Activated CD4-positive, alpha-beta T cell treated with anti-CD3 and anti-CD28 coated beads for 36 hours (primary cell): ENCODE measurements at regions not wholly inside any gene's neighbourhood (a gene's known extent, or its start where the extent isn't known, plus 50 kb on each side); places are given as distances from the start of the nearest gene placed in this dataset.

Experiments
- ATAC-seq: fragments of 200-7000 bp; cut with Tn5 transposase; one replicate; pipeline ENCODE4 v1.10.0; 2021; ENCODE audit warnings: mild to moderate bottlenecking, moderate library complexity
- CTCF ChIA-PET: fragments of 350-600 bp; sonication (Branson Sonifier 250); formaldehyde crosslinking; loops from one replicate; lab custom pipeline; 2021; ENCODE audit warnings: antibody characterized with exemption; lab: Charles Lee
- POLR2A ChIA-PET: fragments of 350-600 bp; sonication (Branson Sonifier 250); formaldehyde crosslinking; loops from one replicate; lab custom pipeline; 2021; ENCODE audit warnings: antibody characterized with exemption, inconsistent platforms; lab: Charles Lee
- DNase-seq: peaks from one replicate; pipeline ENCODE4 v3.0.0-alpha.2; 2020
- H3K27ac Mint-ChIP-seq: one replicate; pipeline ENCODE4 v1.8.0; 2021; ENCODE audit warnings: mixed read lengths
- H3K27me3 Mint-ChIP-seq: one replicate; pipeline ENCODE4 v1.8.0; 2021; ENCODE audit warnings: mixed read lengths
- H3K36me3 Mint-ChIP-seq: one replicate; pipeline ENCODE4 v1.8.0; 2021; ENCODE audit warnings: low read depth, mixed read lengths
- H3K4me1 Mint-ChIP-seq: one replicate; pipeline ENCODE4 v1.8.0; 2021; ENCODE audit warnings: mixed read lengths
- H3K4me3 Mint-ChIP-seq: one replicate; pipeline ENCODE4 v1.8.0; 2021; ENCODE audit warnings: mild to moderate bottlenecking, moderate library complexity, mixed read lengths
- H3K9me3 Mint-ChIP-seq: one replicate; pipeline ENCODE4 v1.8.0; 2021; ENCODE audit warnings: low read depth, mixed read lengths
- intact Hi-C, 2 experiments: fragments of 100-400 bp; cut with DNase I in 1 of 2; cut with micrococcal nuclease in 1 of 2; formaldehyde crosslinking; loops; one replicate each; pipeline versions ENCODE4 v1.14.2 to v1.15.1; 2022 to 2024; cut with DNase I, micrococcal nuclease

DNA sequence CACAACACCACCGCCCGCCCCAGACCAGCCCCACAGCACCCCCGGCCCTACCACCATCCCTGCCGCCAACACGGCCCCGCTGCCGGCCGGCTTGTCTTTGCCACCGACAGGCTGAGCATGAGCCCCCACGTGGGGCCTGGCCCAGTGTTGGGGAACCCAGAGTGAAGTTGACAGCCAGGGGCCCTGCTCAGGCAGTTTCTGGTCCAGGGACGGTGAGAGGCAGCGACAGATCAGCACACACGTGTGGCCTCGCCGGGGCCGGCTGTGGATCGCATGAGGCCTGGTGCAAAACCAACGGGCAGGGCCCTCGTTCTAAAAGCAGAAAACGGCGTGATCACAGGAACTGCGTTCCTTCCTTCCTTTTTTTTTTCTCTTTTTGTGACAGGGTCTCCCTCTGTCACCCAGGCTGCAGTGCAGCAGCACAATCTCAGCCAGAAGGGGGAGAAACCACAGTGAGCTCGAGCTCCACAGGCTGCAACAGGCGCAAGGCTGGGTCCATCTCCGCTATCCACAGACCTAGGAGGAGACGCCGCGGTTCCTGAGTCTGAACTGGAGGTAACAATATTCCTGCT is 50.5 kb upstream of the FBRSL1 start:
- CTCF ChIA-PET = interaction anchor here (0.6 to 0.8 kb wide), 4 partner anchors 22 to 119 kb away, joined by 3 read pairs; no protein-coding TSS in a partner anchor
- no peaks in the 10 kb centered on the region for H3K9me3 Mint-ChIP-seq
- peak; percentile 43 for ATAC-seq

DNA sequence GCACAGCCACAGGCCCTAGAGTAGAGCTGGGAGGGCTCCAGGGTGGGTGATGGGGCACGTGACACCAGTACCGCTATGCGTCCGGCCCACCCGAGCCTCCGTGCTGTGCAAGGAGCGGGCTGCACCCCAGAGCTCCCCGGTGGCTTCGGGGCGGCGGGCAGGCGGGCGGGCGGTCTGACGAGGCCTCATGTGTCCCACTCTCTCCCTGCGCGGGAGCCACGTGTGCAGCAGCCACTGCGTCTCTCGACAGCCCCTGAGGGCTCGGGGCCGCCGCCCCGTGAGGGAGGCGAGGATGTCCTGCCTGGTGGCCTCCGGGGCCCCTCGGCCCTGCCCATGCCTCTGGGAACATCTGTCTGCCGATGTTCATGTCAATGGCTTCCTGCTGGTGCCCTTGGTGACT is 51.2 kb upstream of the FBRSL1 start:
- DNase-seq (no peak), ATAC-seq (no peak)
- ChIA-PET CTCF (no interaction called here), POLR2A (interaction anchor here (1.6 kb wide), 1 partner anchor 8 kb away, joined by 5 read pairs; no protein-coding TSS in a partner anchor)
- intact Hi-C loops = no loop called here
- Mint-ChIP-seq H3K4me3 (no peak overlapping the region), H3K9me3 (no peaks in the 10 kb centered on the region), H3K27ac (no peak overlapping the region), H3K4me1 (peaks cover 39% of the 10 kb centered on the region), H3K36me3 (no peaks in the 10 kb centered on the region), H3K27me3 (no peaks in the 10 kb centered on the region)

More for the DNA sequence above, 50.5 kb upstream of the FBRSL1 start:
- Mint-ChIP-seq H3K27ac (peak overlapping the region; percentile 72), H3K4me1 (peaks cover 46% of the 10 kb centered on the region), H3K27me3 (no peaks in the 10 kb centered on the region), H3K36me3 (no peaks in the 10 kb centered on the region), H3K4me3 (peak overlapping the region; percentile 15)
- DNase-seq = peak; percentile 40
- POLR2A ChIA-PET = interaction anchor here (1.6 kb wide), 1 partner anchor 9 kb away, joined by 5 read pairs; no protein-coding TSS in a partner anchor
- intact Hi-C loops = no loop called here

DNA sequence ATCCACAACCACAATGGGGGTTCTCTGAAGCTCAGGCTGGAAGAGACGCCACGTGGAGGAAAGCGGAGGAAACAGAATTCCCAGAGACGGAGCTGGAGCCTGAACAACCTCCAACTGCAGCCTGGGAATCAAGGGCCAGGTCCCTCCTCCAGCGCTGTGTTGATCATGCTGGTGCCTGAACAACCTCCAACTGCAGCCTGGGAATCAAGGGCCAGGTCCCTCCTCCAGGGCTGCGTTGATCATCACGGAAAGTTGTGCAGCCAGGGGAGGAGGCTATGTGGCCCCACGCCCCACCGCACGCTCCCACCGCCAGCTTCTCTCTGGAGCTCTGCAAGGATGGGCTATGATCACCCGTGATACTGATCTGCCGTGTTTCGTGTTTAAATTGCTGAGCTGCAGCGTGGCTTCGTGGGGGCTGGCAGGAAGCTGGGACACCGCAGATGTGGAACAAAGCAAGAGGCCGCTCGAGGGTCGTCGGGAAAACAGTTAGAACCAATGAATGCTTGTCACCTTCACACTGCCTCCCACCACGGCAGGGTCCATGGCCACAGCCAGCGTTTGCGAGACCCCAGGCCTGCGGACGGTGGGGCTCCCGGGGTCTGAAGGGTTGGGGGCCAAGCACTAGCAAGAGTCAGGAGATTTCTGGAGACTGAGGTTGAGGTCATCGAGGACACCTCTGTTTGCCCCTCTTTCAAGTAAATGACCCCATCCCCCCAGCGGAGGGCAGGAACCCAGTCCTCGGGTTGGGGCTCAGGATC is 51.8 kb upstream of the FBRSL1 start:
- peak; percentile 39 for DNase-seq
- no peak overlapping the region for H3K4me3 Mint-ChIP-seq
- peak; percentile 34 for ATAC-seq
- H3K9me3 Mint-ChIP-seq = no peaks in the 10 kb centered on the region
- intact Hi-C loops = no loop called here
- ChIA-PET CTCF (no interaction called here), POLR2A (interaction anchor here (1.6 kb wide), 1 partner anchor 8 kb away, joined by 5 read pairs; no protein-coding TSS in a partner anchor)
- H3K27ac Mint-ChIP-seq = no peak overlapping the region
- no peaks in the 10 kb centered on the region for H3K36me3 Mint-ChIP-seq
- no peaks in the 10 kb centered on the region for H3K27me3 Mint-ChIP-seq
- peaks cover 36% of the 10 kb centered on the region for H3K4me1 Mint-ChIP-seq

DNA sequence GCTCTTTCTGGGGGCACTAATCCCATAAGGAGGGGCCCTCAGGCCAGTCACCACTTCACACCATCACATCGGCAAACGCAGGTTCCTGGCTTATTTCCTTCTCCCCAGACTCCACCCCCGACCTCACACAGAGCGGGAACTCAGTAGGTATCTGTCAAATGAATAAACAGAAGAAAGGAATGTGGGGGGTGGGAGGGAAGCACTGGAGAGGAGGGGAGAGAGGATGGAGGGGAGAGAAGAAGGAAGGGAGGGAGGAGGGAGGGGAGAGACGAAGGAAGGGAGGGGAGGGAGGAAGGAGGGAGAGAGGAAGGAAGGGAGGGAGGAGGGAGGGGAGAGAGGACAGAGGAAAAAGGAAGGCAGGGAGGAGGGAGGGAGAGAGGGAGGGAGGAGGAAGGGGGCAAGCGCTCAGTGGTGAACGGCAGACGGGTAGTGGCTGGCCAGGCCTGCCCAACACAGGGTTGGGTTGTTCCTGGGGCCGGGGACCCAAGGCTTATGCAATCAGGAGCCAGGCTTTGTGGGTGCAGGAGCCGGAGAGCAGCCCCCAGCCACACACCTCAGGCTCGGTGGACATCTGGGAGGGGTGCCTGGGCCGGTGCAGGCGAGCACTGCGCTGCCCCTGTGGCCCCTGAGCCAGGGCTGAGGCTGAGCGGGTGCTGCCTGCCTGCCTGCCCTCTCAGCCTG is 52.6 kb upstream of the FBRSL1 start:
- no peak overlapping the region for H3K27ac Mint-ChIP-seq
- H3K27me3 Mint-ChIP-seq = no peaks in the 10 kb centered on the region
- no peaks in the 10 kb centered on the region for H3K36me3 Mint-ChIP-seq
- ATAC-seq (peak; percentile 43), DNase-seq (no peak)
- H3K4me3 Mint-ChIP-seq = no peak overlapping the region
- POLR2A ChIA-PET = no interaction called here
- H3K4me1 Mint-ChIP-seq = peaks cover 38% of the 10 kb centered on the region
- intact Hi-C loops = no loop called here
- CTCF ChIA-PET = no interaction called here
- H3K9me3 Mint-ChIP-seq = no peaks in the 10 kb centered on the region

DNA sequence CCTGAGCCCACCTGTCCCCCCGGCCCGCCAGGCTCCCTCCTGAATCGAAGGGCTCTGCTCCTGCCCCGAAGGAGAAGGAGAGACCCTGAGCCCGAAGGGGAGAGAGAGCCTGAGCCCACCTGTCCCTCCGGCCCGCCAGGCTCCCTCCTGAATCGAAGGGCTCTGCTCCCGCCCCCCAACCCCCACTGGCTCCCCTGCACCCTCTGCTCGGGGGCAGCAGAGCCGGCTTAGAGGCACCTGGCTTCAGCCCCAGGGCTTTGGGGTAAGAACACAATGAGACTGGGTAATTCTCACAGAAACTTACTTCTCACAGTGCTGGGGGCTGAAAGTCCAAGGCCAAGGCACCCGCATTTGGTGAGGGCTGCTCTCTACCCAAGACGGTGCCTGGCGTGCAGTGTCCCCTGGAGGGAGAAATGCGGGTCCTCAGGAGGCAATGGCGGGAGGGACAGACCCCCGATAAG is 53.1 kb upstream of the FBRSL1 start:
- Mint-ChIP-seq H3K36me3 (no peaks in the 10 kb centered on the region), H3K9me3 (no peaks in the 10 kb centered on the region), H3K27ac (no peak overlapping the region), H3K27me3 (no peaks in the 10 kb centered on the region), H3K4me3 (no peak overlapping the region), H3K4me1 (peaks cover 38% of the 10 kb centered on the region)
- POLR2A ChIA-PET = no interaction called here
- intact Hi-C loops = no loop called here
- ATAC-seq (no peak), DNase-seq (no peak)
- CTCF ChIA-PET = no interaction called here

DNA sequence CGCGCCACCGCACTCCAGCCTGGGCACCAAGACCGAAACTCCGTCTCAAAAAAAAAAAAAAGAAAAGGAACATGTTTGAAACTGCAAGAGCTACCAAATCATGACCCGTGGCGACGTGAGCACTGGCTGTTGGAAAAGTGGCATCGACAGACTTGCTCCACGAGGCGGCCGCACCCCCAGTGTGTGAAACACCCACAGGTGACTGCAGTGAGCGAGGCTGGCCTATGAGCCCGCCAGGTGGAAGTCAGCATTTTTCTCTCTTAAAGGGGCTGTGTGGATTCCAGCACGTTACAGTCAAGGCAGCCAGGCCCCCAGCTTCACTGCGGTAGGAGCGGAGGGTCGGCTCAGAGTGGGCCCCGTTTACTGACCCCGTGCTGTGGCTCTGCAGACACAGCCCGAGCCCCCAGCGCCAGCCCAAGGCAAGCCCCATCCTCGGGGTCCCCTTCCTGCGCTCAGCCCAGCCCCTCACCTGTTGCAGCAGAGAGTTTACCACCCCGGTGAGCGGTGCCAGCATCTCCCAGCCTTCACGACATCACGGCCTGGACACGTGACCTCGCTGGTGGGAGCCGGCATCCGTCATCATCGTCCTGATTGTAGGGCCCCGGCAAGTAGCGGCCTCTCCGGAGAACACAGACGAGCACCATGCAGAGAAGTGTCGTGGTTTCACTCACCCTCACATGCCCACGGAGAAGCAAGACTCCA is 54.3 kb upstream of the FBRSL1 start:
- Mint-ChIP-seq H3K27me3 (no peaks in the 10 kb centered on the region), H3K27ac (no peak overlapping the region), H3K4me1 (peaks cover 40% of the 10 kb centered on the region), H3K4me3 (no peak overlapping the region), H3K9me3 (no peaks in the 10 kb centered on the region), H3K36me3 (no peaks in the 10 kb centered on the region)
- POLR2A ChIA-PET = no interaction called here
- DNase-seq (no peak), ATAC-seq (no peak)
- intact Hi-C loops = no loop called here
- CTCF ChIA-PET = interaction anchor here (0.7 kb wide), 1 partner anchor 43 kb away, joined by 3 read pairs; no protein-coding TSS in a partner anchor

DNA sequence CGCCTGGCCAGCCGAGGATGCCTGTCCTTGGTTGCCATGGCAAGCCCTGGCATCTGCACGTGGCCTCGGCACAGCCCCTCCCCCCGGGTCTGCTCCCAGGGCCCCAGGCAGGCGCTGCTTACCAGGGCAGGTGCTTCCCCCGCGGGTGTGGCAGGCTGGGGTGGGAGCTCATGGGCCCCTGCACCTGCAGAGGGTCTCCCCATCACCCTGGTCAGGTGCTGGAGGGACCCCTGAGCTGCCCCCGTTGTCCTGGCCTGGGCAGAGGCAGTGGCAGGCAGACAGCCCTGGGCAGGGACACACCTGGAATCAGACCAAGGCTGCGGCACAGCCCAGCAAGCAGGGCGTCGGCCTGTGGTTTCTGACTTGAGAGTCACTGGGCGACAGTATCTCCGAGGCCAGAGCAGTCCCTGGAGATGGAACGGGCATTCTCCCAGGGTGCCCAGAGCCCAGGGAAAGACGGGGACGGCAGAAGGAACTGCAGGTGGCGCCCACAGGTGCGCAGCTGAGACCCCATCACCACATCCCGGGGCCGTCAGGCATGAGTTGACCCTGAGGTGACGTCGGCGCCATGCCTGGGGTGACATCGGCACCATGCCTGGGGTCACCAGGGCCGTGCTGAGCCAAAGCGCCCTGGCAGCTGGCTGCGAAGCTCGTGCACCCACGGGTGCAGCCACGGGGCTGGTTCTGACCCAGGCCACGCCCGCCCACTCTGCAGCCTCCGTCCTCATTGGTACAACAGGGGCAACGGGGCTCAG is 56.1 kb upstream of the FBRSL1 start:
- H3K27me3 Mint-ChIP-seq = no peaks in the 10 kb centered on the region
- CTCF ChIA-PET = interaction anchor here (0.7 to 2.1 kb wide), 2 partner anchors 18 to 84 kb away, joined by 4 to 5 read pairs; no protein-coding TSS in a partner anchor
- no peaks in the 10 kb centered on the region for H3K9me3 Mint-ChIP-seq
- H3K4me1 Mint-ChIP-seq = peaks cover 40% of the 10 kb centered on the region
- no peak for ATAC-seq
- no peak overlapping the region for H3K27ac Mint-ChIP-seq
- DNase-seq = no peak
- no peaks in the 10 kb centered on the region for H3K36me3 Mint-ChIP-seq
- POLR2A ChIA-PET = no interaction called here
- intact Hi-C loops = no loop called here
- no peak overlapping the region for H3K4me3 Mint-ChIP-seq

DNA sequence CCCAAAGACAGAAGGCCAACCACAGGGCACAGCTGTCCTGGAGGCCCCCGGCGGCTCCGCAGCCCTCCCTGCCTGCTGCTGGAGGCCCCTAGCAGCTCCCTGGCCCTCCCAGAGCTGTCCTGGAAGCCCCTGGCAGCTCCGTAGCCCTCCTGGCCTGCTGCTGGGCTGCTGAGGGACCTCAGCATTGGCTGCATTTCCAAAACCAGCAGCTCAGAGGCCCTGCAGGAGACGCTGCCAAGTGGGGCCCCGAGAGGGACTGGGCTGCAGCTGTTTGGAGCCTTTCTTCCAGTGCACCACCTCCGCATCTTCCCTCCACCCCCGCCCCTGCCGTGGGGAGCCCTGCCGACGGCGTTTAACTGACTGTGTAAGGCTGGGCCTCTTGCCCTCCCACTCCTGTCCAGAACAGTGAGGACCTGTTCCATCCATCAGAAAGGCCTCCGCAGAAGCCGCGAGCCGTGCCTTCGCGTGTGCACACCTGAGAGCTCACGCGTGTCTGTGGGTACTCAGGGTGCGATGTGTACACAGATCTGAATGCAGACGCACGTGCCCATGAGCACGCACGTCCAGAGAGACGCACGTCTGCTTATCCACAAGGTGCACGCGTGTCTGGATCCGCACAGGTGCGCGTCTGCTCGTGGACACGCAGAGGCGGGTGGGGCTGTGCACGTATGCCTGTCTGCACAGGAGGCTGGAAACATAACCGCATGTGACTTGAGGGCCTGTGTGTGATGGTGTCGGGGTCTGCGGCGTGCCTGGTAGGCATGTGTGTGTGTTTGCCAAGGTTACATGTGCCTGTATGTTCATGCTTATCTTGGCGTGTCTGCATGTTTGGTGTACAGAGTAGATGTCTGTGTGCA is 57.0 kb upstream of the FBRSL1 start:
- DNase-seq = no peak
- ChIA-PET CTCF (interaction anchor here (0.7 to 2.1 kb wide), 2 partner anchors 18 to 85 kb away, joined by 4 to 5 read pairs; no protein-coding TSS in a partner anchor), POLR2A (no interaction called here)
- intact Hi-C loops = no loop called here
- no peaks in the 10 kb centered on the region for H3K27me3 Mint-ChIP-seq
- H3K4me3 Mint-ChIP-seq = no peak overlapping the region
- no peak overlapping the region for H3K27ac Mint-ChIP-seq
- no peaks in the 10 kb centered on the region for H3K9me3 Mint-ChIP-seq
- H3K36me3 Mint-ChIP-seq = no peaks in the 10 kb centered on the region
- H3K4me1 Mint-ChIP-seq = peaks cover 35% of the 10 kb centered on the region
- no peak for ATAC-seq

DNA sequence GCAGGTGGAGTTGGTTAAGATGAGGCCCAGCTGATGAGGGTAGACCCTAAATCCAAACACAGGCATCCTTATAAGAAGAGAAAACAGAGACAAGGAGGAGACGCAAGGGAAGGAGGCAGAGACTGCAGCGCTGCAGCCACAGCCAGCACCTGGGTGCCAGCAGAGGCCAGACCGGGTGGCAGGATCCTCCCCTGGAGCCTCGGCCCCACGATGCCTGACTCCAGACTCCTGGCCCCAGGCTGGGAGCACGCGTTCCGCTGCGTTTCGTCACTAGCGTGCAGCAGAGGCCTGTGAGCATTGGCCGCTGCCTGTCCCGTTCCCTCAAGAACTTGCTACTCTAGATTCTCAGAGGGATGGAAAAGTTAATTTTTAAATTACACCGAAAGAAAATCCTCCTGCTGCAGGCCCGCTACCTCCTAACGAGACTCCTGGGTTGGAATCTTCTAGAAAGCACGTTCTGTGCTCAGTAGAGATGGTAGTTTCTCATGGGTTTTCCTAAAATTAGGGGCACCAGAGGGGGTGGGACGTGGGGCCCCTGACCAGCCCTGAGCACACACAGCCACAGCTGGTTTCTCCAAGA is 57.7 kb upstream of the FBRSL1 start:
- Mint-ChIP-seq H3K36me3 (no peaks in the 10 kb centered on the region), H3K27me3 (no peaks in the 10 kb centered on the region), H3K4me3 (no peak overlapping the region), H3K9me3 (no peaks in the 10 kb centered on the region), H3K4me1 (peaks cover 31% of the 10 kb centered on the region), H3K27ac (no peak overlapping the region)
- DNase-seq (no peak), ATAC-seq (no peak)
- ChIA-PET POLR2A (no interaction called here), CTCF (interaction anchor here (0.6 to 2.1 kb wide), 3 partner anchors 17 to 92 kb away, joined by 3 to 5 read pairs (median 3); no protein-coding TSS in a partner anchor)
- intact Hi-C loops = no loop called here
